Heart left ventricle (tissue), 16 donors: ENCODE measurements at regions not wholly inside any gene's neighbourhood (a gene's known extent, or its start where the extent isn't known, plus 50 kb on each side); places are given as distances from the start of the nearest gene placed in this dataset.

ENCODE experiments used
- ATAC-seq, 4 donors: fragments of 200-7000 bp; cut with Tn5 transposase; one replicate each; pipeline ENCODE4 v1.9.1; 2020 to 2022; ENCODE audit warnings: moderate library complexity in 4 of 4, mild to moderate bottlenecking in 3 of 4, moderate number of reproducible peaks in 1 of 4
- DNase-seq, 5 donors: peaks; one replicate each; pipeline ENCODE4 v3.0.0-alpha.2; 2020
- H3K27ac ChIP-seq, 12 donors: fragments of 200-600 bp; sonication (generic) in 4 of 12; one replicate each; pipeline versions ENCODE4 v1.5.0 to v1.8.0; 2016 to 2022; ENCODE audit warnings: mild to moderate bottlenecking in 2 of 12
- H3K27me3 ChIP-seq, 9 donors: fragments of 200-600 bp; sonication (generic) in 2 of 9; one replicate each; pipeline versions ENCODE4 v1.5.1 to v1.8.0; 2016 to 2022; ENCODE audit warnings: mild to moderate bottlenecking in 3 of 9
- H3K36me3 ChIP-seq, 9 donors: fragments of 200-600 bp; sonication (generic) in 2 of 9; one replicate each; pipeline versions ENCODE4 v1.5.0 to v1.8.0; 2018 to 2022; ENCODE audit warnings: mild to moderate bottlenecking in 2 of 9
- H3K4me1 ChIP-seq, 12 donors: fragments of 200-600 bp; sonication (generic) in 4 of 12; one replicate each; pipeline versions ENCODE4 v1.5.0 to v1.8.0; 2016 to 2022; ENCODE audit warnings: mild to moderate bottlenecking in 3 of 12
- H3K4me3 ChIP-seq, 12 donors: fragments of 200-600 bp; sonication (generic) in 4 of 12; one replicate each; pipeline versions ENCODE4 v1.5.0 to v1.8.0; 2017 to 2022; ENCODE audit warnings: mild to moderate bottlenecking in 9 of 12, moderate library complexity in 4 of 12
- H3K9me3 ChIP-seq, 12 donors: fragments of 200-600 bp; sonication (generic) in 4 of 12; one replicate each; pipeline versions ENCODE4 v1.5.0 to v1.8.0; 2016 to 2022; ENCODE audit warnings: mild to moderate bottlenecking in 1 of 12
- POLR2A ChIP-seq, 2 donors: fragments of 450-650 bp; IDR thresholded peaks; one replicate each; pipeline ENCODE4 v1.6.1; 2017; ENCODE audit warnings: antibody characterized with exemption in 2 of 2, mild to moderate bottlenecking in 2 of 2, moderate library complexity in 2 of 2
- WGBS, 4 donors: extraction: QIAGEN DNeasy Blood & Tissue Kit in 2 of 4; methylation state at CpG; one replicate each; pipeline versions ENCODE4 v1.1.5 to v1.1.7; 2013 to 2018; 5-methylcytosine and 5-hydroxymethylcytosine counted together
- intact Hi-C, 10 donors: fragments of 100-400 bp; cut with DNase I; formaldehyde crosslinking; loops; one replicate each; pipeline versions ENCODE4 v1.11.1 to v1.14.2; 2022
- TF ChIP-seq, protein P1 (sequence below), 12 donors: fragments of 200-600 bp; sonication (generic) in 4 of 12; IDR thresholded peaks; one replicate each; pipeline versions ENCODE4 v1.5.0 to v1.8.0; 2018 to 2022; ENCODE audit warnings: antibody characterized with exemption in 12 of 12, mild to moderate bottlenecking in 5 of 12
- donor health status: ischemic (EF 13 %, LVEDD 7.1; RV severe dilation, severe dysfunction).
- donor health status: healthy with polysubstance abuse.
- donor health status: DM: no; HTN: yes; CAD: no.
- donor health status: DM: no; HTN: no; CAD: no.
- donor health status: ischemic (EF 25% LVEDD 6.9; RV normal size, moderate dysfunction).
- donor health status: ischemic (EF 25% LVEDD 5.7; RV mildly dilated, moderate dysfunction).
- donor health status: healthy.
- donor health status: DM: yes; HTN: yes; CAD: no.
- donor health status: ischemic (EF 35%, LVEDD 5.7; RV mildly dilated, moderate dysfunction).
- donor health status: nonischemic (EF 11% LVEDD 7.7; RV severe dilation, severe dysfunction).
- donor health status: DM: yes; HTN: yes; CAD: no.
- donor health status: PGD.
- donor health status: ischemic (EF 29% LVEDD 5.4; RV normal size, mild dysfunction).
- donor health status: nonischemic (EF 23%, LVEDD 6.1; RV moderate dilation, normal function).

DNA sequence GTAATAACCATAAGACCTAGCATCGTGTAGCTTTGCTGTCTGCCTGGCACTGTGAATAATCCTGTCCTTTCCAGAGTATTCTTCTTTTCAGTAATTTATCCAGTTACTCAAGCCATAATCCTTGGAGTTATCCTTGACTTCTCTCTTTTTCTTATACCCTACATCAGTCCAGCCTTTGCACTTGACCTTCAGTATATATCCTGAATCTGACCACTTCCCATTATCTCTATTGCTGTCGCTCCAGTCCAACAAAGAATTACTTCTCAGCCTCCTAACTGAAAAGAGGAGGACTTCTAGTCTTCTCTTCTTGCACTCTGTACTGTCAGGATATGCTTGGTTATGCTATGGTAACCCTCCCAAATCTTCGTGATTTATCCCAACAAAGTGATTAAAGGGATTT lies 393.8 kb downstream of the SHQ1 start:
- 90 to 92% (median 90%) methylated on average over 3 of the region's 3 CpGs for WGBS, 4 donors
- intact Hi-C loops: loop anchor here in 2 of 10 donors (5.0 to 10.0 kb wide), 2 partner anchors 292 to 360 kb away; no protein-coding TSS in a partner anchor
- no peaks in the 10 kb centered on the region for H3K27me3 ChIP-seq
- no peaks in the 10 kb centered on the region for H3K36me3 ChIP-seq
- peaks cover 0 to 8% (median 0%) of the 10 kb centered on the region in 12 donors for H3K4me1 ChIP-seq
- H3K9me3 ChIP-seq: no peaks in the 10 kb centered on the region
- no peak overlapping the region for H3K4me3 ChIP-seq
- no peak for TF ChIP-seq POLR2A (IDR thresholded peaks at IDR 0.05)
- TF ChIP-seq, protein P1, sequence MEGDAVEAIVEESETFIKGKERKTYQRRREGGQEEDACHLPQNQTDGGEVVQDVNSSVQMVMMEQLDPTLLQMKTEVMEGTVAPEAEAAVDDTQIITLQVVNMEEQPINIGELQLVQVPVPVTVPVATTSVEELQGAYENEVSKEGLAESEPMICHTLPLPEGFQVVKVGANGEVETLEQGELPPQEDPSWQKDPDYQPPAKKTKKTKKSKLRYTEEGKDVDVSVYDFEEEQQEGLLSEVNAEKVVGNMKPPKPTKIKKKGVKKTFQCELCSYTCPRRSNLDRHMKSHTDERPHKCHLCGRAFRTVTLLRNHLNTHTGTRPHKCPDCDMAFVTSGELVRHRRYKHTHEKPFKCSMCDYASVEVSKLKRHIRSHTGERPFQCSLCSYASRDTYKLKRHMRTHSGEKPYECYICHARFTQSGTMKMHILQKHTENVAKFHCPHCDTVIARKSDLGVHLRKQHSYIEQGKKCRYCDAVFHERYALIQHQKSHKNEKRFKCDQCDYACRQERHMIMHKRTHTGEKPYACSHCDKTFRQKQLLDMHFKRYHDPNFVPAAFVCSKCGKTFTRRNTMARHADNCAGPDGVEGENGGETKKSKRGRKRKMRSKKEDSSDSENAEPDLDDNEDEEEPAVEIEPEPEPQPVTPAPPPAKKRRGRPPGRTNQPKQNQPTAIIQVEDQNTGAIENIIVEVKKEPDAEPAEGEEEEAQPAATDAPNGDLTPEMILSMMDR (IDR thresholded peaks at IDR 0.05): no peak
- DNase-seq (no peak), ATAC-seq (no peak)
- no peak overlapping the region for H3K27ac ChIP-seq

DNA sequence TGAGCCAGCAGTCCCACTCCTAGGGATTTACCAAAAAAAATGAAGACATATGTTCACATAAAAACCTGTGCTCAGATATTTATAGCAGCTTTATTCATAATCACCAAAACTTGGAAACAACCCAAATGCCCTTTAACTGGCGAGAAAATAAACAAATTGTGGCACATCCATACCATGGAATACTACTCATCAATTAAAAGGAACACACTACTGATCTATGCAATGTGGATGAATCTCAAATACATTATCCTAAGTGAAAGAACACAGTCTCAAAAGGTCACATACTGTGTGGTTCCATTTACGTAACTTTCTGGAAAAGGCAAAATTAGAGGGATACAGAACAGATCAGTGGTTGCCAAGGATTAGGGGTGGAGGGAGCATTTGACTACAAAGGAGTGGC lies 394.5 kb downstream of the SHQ1 start:
- DNase-seq (no peak), ATAC-seq (no peak)
- no peak overlapping the region for H3K27ac ChIP-seq
- no peaks in the 10 kb centered on the region for H3K36me3 ChIP-seq
- no peaks in the 10 kb centered on the region for H3K9me3 ChIP-seq
- TF ChIP-seq POLR2A (IDR thresholded peaks at IDR 0.05): no peak
- TF ChIP-seq, protein P1 (IDR thresholded peaks at IDR 0.05): no peak
- intact Hi-C loops: loop anchor here in 2 of 10 donors (5.0 to 10.0 kb wide), 2 partner anchors 291 to 361 kb away; no protein-coding TSS in a partner anchor
- H3K27me3 ChIP-seq: no peaks in the 10 kb centered on the region
- H3K4me1 ChIP-seq: peaks cover 0 to 8% (median 0%) of the 10 kb centered on the region in 12 donors
- H3K4me3 ChIP-seq: no peak overlapping the region
- 84 to 95% (median 89%) methylated on average over 2 of the region's 2 CpGs for WGBS, 4 donors

GRCh38 chr3:72452745-72453144 lies 395.5 kb downstream of the SHQ1 start:
- Histone ChIP-seq H3K36me3 (no peaks in the 10 kb centered on the region), H3K27ac (no peak overlapping the region), H3K27me3 (no peaks in the 10 kb centered on the region), H3K4me3 (no peak overlapping the region), H3K4me1 (peaks cover 0 to 8% (median 0%) of the 10 kb centered on the region in 12 donors), H3K9me3 (no peaks in the 10 kb centered on the region)
- WGBS, 4 donors: 74 to 79% (median 78%) methylated on average over 5 of the region's 5 CpGs
- ATAC-seq (no peak), DNase-seq (no peak)
- TF ChIP-seq POLR2A (IDR thresholded peaks at IDR 0.05): no peak
- TF ChIP-seq, protein P1 (IDR thresholded peaks at IDR 0.05): no peak
- intact Hi-C loops: loop anchor here in 2 of 10 donors (5.0 to 10.0 kb wide), 2 partner anchors 290 to 362 kb away; no protein-coding TSS in a partner anchor

- 72 to 94% (median 79%) methylated on average over 3 of the region's 3 CpGs for WGBS, 4 donors
- ATAC-seq (no peak), DNase-seq (no peak)
- H3K27ac ChIP-seq: no peak overlapping the region
- H3K27me3 ChIP-seq: no peaks in the 10 kb centered on the region
- TF ChIP-seq, protein P1 (IDR thresholded peaks at IDR 0.05): no peak
- TF ChIP-seq POLR2A (IDR thresholded peaks at IDR 0.05): no peak
- H3K36me3 ChIP-seq: no peaks in the 10 kb centered on the region
- peaks cover 0 to 13% (median 4%) of the 10 kb centered on the region in 12 donors for H3K4me1 ChIP-seq
- no peaks in the 10 kb centered on the region for H3K9me3 ChIP-seq
- H3K4me3 ChIP-seq: no peak overlapping the region
- intact Hi-C loops: loop anchor here in 2 of 10 donors (5.0 to 10.0 kb wide), 2 partner anchors 290 to 363 kb away; no protein-coding TSS in a partner anchor
These were observed 396.4 kb downstream of the SHQ1 start for GRCh38 chr3:72451841-72452240.
